H1 (cell line): ENCODE measurements at regions not wholly inside any gene's neighbourhood (a gene's known extent, or its start where the extent isn't known, plus 50 kb on each side); places are given as distances from the start of the nearest gene placed in this dataset.

Source experiments
- CTCF ChIA-PET: fragments of 300-600 bp; sonication (Branson Sonifier 250); formaldehyde crosslinking; loops from one replicate; lab custom pipeline; 2021; ENCODE audit not compliant: partially characterized antibody; lab: Charles Lee
- POLR2A ChIA-PET: fragments of 300-600 bp; sonication (Branson Sonifier 250); formaldehyde crosslinking; loops from one replicate; lab custom pipeline; 2021; ENCODE audit warnings: inconsistent platforms; ENCODE audit not compliant: partially characterized antibody; lab: Charles Lee
- DNase-seq, 2 experiments: peaks; one replicate each; pipeline versions ENCODE4 v3.0.0 to v3.0.0-alpha.2; 2010 to 2022; ENCODE audit warnings: low spot score in 2 of 2, low read depth in 1 of 2, mixed read lengths in 1 of 2
- FAIRE-seq: peaks from 2 replicates; lab custom pipeline; 2011; peaks lifted over from hg19 to GRCh38; lab: Jason Lieb, UNC
- H2AFZ ChIP-seq: 2 replicates; pipeline ENCODE4 v1.8.1; 2012; ENCODE audit warnings: low read length, inconsistent platforms
- H2AK5ac ChIP-seq: 2 replicates; pipeline ENCODE4 v1.6.1; 2013; ENCODE audit warnings: low read depth, low read length
- H2BK120ac ChIP-seq: replicated peaks from 2 replicates; pipeline ENCODE3; 2013; ENCODE audit warnings: low read depth, low read length, inconsistent platforms
- H2BK12ac ChIP-seq: 2 replicates; pipeline ENCODE4 v1.6.1; 2013; ENCODE audit warnings: low read depth, low read length
- H2BK15ac ChIP-seq: 2 replicates; pipeline ENCODE4 v1.6.1; 2013; ENCODE audit warnings: low read length
- H2BK20ac ChIP-seq: 2 replicates; pipeline ENCODE4 v1.6.1; 2013; ENCODE audit warnings: low read length
- H2BK5ac ChIP-seq: 2 replicates; pipeline ENCODE4 v1.6.1; 2013; ENCODE audit warnings: low read depth, low read length
- H3K14ac ChIP-seq: 2 replicates; pipeline ENCODE4 v1.6.1; 2013; ENCODE audit warnings: inconsistent platforms; ENCODE audit not compliant: insufficient read length
- H3K18ac ChIP-seq: 2 replicates; pipeline ENCODE4 v1.6.1; 2013; ENCODE audit warnings: low read length; ENCODE audit errors: extremely low read depth
- H3K23ac ChIP-seq: 2 replicates; pipeline ENCODE4 v1.6.1; 2013; ENCODE audit warnings: inconsistent platforms; ENCODE audit not compliant: insufficient read length
- H3K23me2 ChIP-seq: 2 replicates; pipeline ENCODE4 v1.6.1; 2013; ENCODE audit warnings: low read depth, low read length
- H3K27ac ChIP-seq: 2 replicates; pipeline ENCODE4 v1.6.1; 2011; ENCODE audit warnings: low read depth, low read length, inconsistent platforms
- H3K27me3 ChIP-seq, 4 experiments: replicated peaks in 1 of 4; 1 replicate in 1 of 4; 2 replicates in 3 of 4; pipeline versions ENCODE4 v1.6.1 to v1.8.1; 2011 to 2013; ENCODE audit warnings: low read length in 3 of 4, mild to moderate bottlenecking in 3 of 4, inconsistent platforms in 2 of 4, mixed read lengths in 2 of 4, moderate library complexity in 1 of 4; ENCODE audit not compliant: control insufficient read depth in 3 of 4, insufficient read depth in 3 of 4; ENCODE audit errors: extremely low read depth in 1 of 4
- H3K36me3 ChIP-seq, 4 experiments: 2 replicates each; pipeline versions ENCODE4 v1.6.1 to v1.8.1; 2011 to 2013; ENCODE audit warnings: mild to moderate bottlenecking in 4 of 4, low read length in 3 of 4, moderate library complexity in 2 of 4, control low read depth in 1 of 4, inconsistent platforms in 1 of 4; ENCODE audit not compliant: insufficient read depth in 4 of 4, control insufficient read depth in 2 of 4
- H3K4ac ChIP-seq: replicated peaks from 2 replicates; pipeline ENCODE3; 2013; ENCODE audit warnings: low read length, low read depth, mixed read lengths, inconsistent platforms; ENCODE audit not compliant: insufficient read length
- H3K4me1 ChIP-seq, 4 experiments: replicated peaks in 1 of 4; 1 replicate in 1 of 4; 2 replicates in 3 of 4; pipeline versions ENCODE4 v1.6.1 to v1.8.1; 2011 to 2013; ENCODE audit warnings: low read length in 3 of 4, inconsistent platforms in 2 of 4, mixed read lengths in 1 of 4; ENCODE audit not compliant: insufficient read depth in 4 of 4, control insufficient read depth in 3 of 4
- H3K4me2 ChIP-seq, 2 experiments: 2 replicates each; pipeline versions ENCODE4 v1.6.1 to v1.8.1; 2011 to 2013; ENCODE audit warnings: low read depth in 2 of 2, low read length in 2 of 2, control low read depth in 1 of 2, inconsistent platforms in 1 of 2, mild to moderate bottlenecking in 1 of 2; ENCODE audit not compliant: insufficient read depth in 1 of 2
- H3K4me3 ChIP-seq, 4 experiments: fragments of 200-600, 300-600 bp in 1 of 4; sonication (generic), shearing (Covaris generic), sonication (Bioruptor Twin) in 1 of 4; 2 replicates each; pipeline versions ENCODE4 v1.5.1 to v1.8.1; 2011 to 2016; ENCODE audit warnings: low read length in 4 of 4, low read depth in 3 of 4, control low read depth in 2 of 4, inconsistent platforms in 2 of 4, mild to moderate bottlenecking in 2 of 4, mixed read lengths in 1 of 4, moderate library complexity in 1 of 4; ENCODE audit not compliant: insufficient read depth in 2 of 4; ENCODE audit errors: extremely low read depth in 1 of 4
- H3K56ac ChIP-seq: replicated peaks from 2 replicates; pipeline ENCODE3; 2013; ENCODE audit warnings: low read depth, mild to moderate bottlenecking, mixed read lengths, low read length, inconsistent platforms; ENCODE audit not compliant: insufficient read length
- H3K79me1 ChIP-seq: 2 replicates; pipeline ENCODE4 v1.6.1; 2013; ENCODE audit warnings: low read depth, low read length, control low read depth
- H3K79me2 ChIP-seq, 2 experiments: 2 replicates each; pipeline versions ENCODE4 v1.6.1 to v1.8.1; 2012 to 2013; ENCODE audit warnings: low read length in 2 of 2, mild to moderate bottlenecking in 2 of 2, inconsistent platforms in 1 of 2; ENCODE audit not compliant: insufficient read depth in 2 of 2, control insufficient read depth in 1 of 2
- H3K9ac ChIP-seq, 4 experiments: replicated peaks in 1 of 4; 1 replicate in 1 of 4; 2 replicates in 3 of 4; pipeline versions ENCODE4 v1.6.1 to v1.8.1; 2011 to 2013; ENCODE audit warnings: low read depth in 3 of 4, low read length in 3 of 4, control low read depth in 2 of 4, mild to moderate bottlenecking in 2 of 4, moderate library complexity in 2 of 4, inconsistent platforms in 1 of 4; ENCODE audit errors: extremely low read depth in 1 of 4
- H3K9me3 ChIP-seq, 2 experiments: 2 replicates each; pipeline versions ENCODE4 v1.6.1 to v1.8.1; 2012 to 2013; ENCODE audit warnings: mild to moderate bottlenecking in 2 of 2, moderate library complexity in 2 of 2, control low read depth in 1 of 2, inconsistent platforms in 1 of 2, low read depth in 1 of 2, low read length in 1 of 2, mixed read lengths in 1 of 2; ENCODE audit not compliant: insufficient read depth in 2 of 2
- H4K20me1 ChIP-seq, 2 experiments: replicated peaks in 1 of 2; 2 replicates each; pipeline versions ENCODE3 to v1.8.1; 2011 to 2013; ENCODE audit warnings: inconsistent platforms in 2 of 2, low read length in 2 of 2, mild to moderate bottlenecking in 1 of 2; ENCODE audit not compliant: insufficient read depth in 2 of 2, control insufficient read depth in 1 of 2
- H4K5ac ChIP-seq: 2 replicates; pipeline ENCODE4 v1.6.1; 2013; ENCODE audit warnings: low read length, low read depth, mixed read lengths, inconsistent platforms; ENCODE audit not compliant: insufficient read length
- H4K8ac ChIP-seq: 2 replicates; pipeline ENCODE4 v1.8.0; 2013; ENCODE audit warnings: mild to moderate bottlenecking, moderate library complexity, low read length, inconsistent platforms; ENCODE audit not compliant: insufficient read depth; ENCODE audit errors: extremely low read depth
- H4K91ac ChIP-seq: replicated peaks from 2 replicates; pipeline ENCODE3; 2013; ENCODE audit warnings: low read length, mixed read lengths, inconsistent platforms; ENCODE audit not compliant: insufficient read length
- RAD21 ChIP-seq, 2 experiments: IDR thresholded peaks in 1 of 2; conservative IDR thresholded peaks in 1 of 2; 2 replicates each; pipeline ENCODE4 v1.6.1; 2011; ENCODE audit warnings: low read depth in 2 of 2, low read length in 2 of 2, improper control_type of control experiment in 1 of 2, inconsistent platforms in 1 of 2, mild to moderate bottlenecking in 1 of 2, moderate library complexity in 1 of 2
- TAF1 ChIP-seq: IDR thresholded peaks from 2 replicates; pipeline ENCODE4 v1.6.1; 2011; ENCODE audit warnings: mild to moderate bottlenecking, low read depth, low read length
- WGBS, 2 experiments: shearing (Covaris generic) in 1 of 2; methylation state at CpG; one replicate each; pipeline versions ENCODE4 v1.1.6 to v1.1.7; 2013 to 2015; ENCODE audit warnings: low lambda C conversion rate in 2 of 2, mixed read lengths in 2 of 2, inconsistent platforms in 1 of 2, low coverage in 1 of 2, missing lambda C conversion rate in 1 of 2; ENCODE audit not compliant: insufficient replicate concordance in 2 of 2, insufficient coverage in 1 of 2, insufficient read length in 1 of 2; ENCODE audit errors: extremely low coverage in 1 of 2, missing lambda C conversion rate in 1 of 2; 5-methylcytosine and 5-hydroxymethylcytosine counted together

GRCh38 chr1:208521534-208521933, 277.4 kb upstream of the PLXNA2 start:
- H3K23me2 ChIP-seq, result no peaks in the 10 kb centered on the region; the same call in 1 of the 2 replicates
- 80% methylated on average over 3 of the region's 3 CpGs; no CpG with 5 or more reads in 1 of the 2 experiments for WGBS, 2 experiments
- H2BK12ac ChIP-seq, result no peak overlapping the region
- no peak overlapping the region for H3K56ac ChIP-seq
- no peaks in the 10 kb centered on the region for H3K9me3 ChIP-seq
- H2AK5ac ChIP-seq, result no peak overlapping the region
- H3K4ac ChIP-seq, result no peak overlapping the region
- H2BK120ac ChIP-seq, result no peak overlapping the region
- H3K27me3 ChIP-seq, result no peaks in the 10 kb centered on the region
- H3K18ac ChIP-seq, result no peak overlapping the region
- no peak overlapping the region for H4K91ac ChIP-seq
- H4K5ac ChIP-seq, result no peak overlapping the region
- FAIRE-seq (no peak), DNase-seq (no peak)
- H3K9ac ChIP-seq, result no peak overlapping the region
- no peak overlapping the region for H2BK5ac ChIP-seq
- H3K4me3 ChIP-seq, result no peak overlapping the region
- ChIA-PET CTCF (interaction anchor here (0.9 kb wide), 1 partner anchor 680 kb away, joined by 3 read pairs; no protein-coding TSS in a partner anchor), POLR2A (interaction anchor here (0.6 kb wide), 1 partner anchor 47 kb away, joined by 3 read pairs; no protein-coding TSS in a partner anchor)
- no peak overlapping the region for H3K23ac ChIP-seq
- H2BK20ac ChIP-seq, result no peak overlapping the region
- no peaks in the 10 kb centered on the region for H3K4me1 ChIP-seq
- TF ChIP-seq TAF1 (no peak), RAD21 (IDR thresholded peaks at IDR 0.05 in 1 of 2, conservative IDR thresholded peaks at IDR 0.05 in 1 of 2; ENCODE audit: low read depth in 2 of 2, low read length in 2 of 2) (no peak)
- H2BK15ac ChIP-seq, result no peak overlapping the region
- no peak overlapping the region for H2AFZ ChIP-seq
- no peak overlapping the region for H3K14ac ChIP-seq
- H3K79me1 ChIP-seq, result no peaks in the 10 kb centered on the region
- no peaks in the 10 kb centered on the region for H4K20me1 ChIP-seq
- no peak overlapping the region for H4K8ac ChIP-seq
- no peaks in the 10 kb centered on the region for H3K36me3 ChIP-seq
- no peak overlapping the region for H3K4me2 ChIP-seq
- H3K27ac ChIP-seq, result no peak overlapping the region
- no peaks in the 10 kb centered on the region for H3K79me2 ChIP-seq
